HG03520 (cell line): ENCODE measurements at regions not wholly inside any gene's neighbourhood (a gene's known extent, or its start where the extent isn't known, plus 50 kb on each side); places are given as distances from the start of the nearest gene placed in this dataset.
A peak's percentile ranks its signal among the peaks of the same experiment; 100 is the strongest.

ENCODE experiments used
- ATAC-seq: cut with Tn5 transposase; IDR thresholded peaks from one replicate; pipeline ENCODE4 v1.9.1; 2021; ENCODE audit warnings: mild to moderate bottlenecking, moderate library complexity; ENCODE audit not compliant: unreplicated experiment

DNA sequence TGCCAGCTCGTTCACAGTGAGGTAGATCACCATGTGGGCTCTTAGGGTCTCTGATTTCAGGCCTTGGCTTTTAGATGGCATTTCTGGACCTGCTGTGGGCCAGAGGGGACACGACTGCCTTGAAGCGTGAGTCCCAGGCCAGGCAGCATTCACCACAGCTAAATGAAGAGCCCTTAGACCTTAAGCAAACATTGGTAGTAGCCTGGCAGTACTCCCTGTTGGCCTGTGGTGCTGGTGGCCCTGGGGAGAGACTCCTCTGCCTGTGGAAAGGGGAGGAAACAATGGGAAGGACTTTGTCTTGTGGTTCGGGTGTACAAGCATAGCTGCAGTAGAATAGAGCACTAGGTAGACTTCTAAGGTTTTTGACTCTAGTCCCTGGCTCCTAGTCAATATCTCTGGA is 456.0 kb upstream of the DCC start:
- ATAC-seq, result no peak

DNA sequence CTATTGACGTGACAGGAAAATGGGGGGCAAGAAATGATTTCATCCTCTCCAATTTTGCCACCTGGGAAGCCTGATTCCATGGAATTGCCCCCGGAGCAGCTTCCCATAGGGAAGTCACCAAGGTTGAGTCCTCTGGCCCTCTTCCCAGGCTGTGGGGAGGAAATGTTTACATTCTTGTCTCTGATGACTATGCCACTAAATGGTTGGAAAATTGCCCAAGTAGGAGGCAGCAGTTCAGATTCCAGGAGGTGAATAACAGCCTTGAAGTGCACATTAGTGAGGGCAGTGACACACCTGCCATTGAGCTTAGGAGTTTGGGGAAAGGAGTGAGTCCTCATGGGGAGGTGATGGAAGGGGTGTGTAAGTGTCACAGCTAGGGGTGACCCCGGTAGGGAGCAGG is 449.2 kb upstream of the DCC start:
- no peak for ATAC-seq

DNA sequence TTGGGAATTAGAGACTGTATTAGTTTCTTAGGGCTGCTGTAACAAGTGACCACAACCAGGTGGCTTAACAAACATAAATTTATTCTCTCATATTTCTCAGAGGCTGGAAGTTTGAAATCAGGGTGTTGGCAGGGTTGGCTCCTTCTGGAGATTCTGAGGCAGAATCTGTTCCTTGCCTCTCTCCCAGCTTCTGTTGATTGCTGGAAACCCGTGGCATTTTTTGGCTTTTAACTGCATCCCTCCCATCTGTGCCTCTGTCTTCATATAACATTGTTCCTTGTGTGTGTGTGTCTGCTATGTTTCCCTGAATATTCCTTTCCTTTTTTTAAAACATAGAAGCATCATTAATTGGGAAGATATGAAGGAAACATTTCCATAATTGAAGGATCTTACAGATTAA is 448.1 kb upstream of the DCC start:
- ATAC-seq, result no peak

DNA sequence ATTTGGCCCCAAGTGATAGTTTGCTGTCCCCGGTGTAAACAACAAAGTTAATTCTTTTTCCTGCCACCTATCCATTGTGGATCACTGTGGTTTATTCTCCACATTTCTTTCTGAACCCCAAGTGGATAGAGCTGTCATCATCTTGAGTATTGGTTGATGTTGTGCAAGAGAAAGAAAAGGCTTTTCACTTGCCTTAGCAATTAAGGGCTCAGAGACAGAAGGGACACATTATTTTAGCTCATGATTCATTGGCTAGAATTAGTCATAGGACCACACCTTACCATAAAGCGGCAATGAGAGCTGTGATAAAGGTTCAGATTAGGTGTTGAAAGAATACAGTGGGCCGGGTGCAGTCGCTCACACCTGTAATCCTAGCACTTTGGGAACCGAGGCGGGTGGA is 442.1 kb upstream of the DCC start:
- ATAC-seq, result no peak

DNA sequence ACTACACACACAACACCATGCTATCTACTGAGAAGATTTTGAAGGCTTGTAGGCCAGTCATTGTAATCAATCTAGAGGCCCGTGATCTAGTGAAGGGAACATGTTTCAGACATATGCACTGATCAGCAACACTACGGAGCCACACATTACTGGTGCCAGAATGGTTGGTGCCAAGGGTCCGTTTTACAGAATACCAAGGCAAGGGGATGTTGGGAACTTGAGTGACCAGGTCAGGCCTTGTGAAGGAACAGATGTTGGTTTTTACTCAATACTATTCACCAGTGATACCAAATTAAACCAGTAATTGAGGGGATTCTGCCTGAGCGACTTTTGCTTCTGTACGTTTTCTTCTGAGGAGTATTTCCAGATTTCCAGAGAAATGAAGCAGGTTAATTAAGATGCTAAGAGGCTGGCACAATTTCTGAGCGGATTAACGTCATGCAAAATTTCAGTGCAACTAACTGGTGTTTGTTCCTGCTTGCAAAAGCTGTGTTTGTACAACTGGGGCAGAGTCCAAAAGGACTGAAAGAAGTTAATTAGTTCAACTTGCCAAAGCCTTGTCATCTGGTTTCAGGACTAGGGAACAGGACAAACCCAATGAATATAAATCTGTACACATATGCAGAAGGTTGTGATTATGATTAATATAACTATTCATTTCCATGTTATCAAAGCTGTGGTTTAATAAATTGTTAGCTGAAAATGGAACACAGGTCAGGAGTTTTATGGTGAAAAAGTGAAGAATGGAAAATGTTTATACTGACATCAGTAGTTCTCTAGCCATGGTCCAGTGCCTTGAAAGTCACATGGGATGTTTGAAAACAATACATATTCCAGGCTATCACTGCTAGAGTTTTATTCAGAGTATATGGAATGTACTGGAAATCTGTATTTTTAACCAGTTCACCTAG is 432.1 kb upstream of the DCC start:
- no peak for ATAC-seq

DNA sequence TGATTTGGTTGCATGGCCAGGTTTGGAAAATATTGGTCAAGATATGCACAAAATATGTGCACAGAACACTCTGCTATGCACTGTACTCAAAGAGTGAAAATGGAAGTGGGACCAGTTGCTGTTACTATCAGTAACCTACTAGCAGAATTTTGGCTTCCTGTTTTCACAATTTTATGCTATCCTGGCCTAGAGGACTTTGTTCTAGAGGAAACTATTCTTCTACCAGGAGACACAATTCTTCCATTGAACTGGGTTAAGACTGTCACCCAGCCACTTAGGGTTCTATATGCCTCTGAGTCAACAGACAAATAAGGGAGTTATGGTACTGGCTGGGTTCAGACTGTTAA is 431.4 kb upstream of the DCC start:
- ATAC-seq, result no peak

DNA sequence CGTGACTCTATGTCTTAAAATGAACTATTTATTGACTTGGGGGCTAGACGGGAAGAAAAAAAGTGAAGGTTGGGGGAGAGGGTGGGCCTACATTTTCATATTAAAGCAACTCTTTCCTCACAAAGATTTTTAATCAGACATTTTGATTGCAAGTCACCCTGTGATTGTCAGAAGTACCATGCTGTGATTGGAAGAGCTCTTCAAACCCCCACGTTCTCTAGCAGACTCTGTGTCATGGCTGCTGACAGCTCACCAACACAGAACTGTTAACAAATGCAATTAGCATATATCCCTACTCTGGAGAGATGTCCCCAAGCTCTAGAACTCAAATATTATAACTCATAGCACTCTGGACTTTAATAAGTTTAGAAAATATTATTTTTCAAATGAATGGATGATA is 428.4 kb upstream of the DCC start:
- no peak for ATAC-seq

DNA sequence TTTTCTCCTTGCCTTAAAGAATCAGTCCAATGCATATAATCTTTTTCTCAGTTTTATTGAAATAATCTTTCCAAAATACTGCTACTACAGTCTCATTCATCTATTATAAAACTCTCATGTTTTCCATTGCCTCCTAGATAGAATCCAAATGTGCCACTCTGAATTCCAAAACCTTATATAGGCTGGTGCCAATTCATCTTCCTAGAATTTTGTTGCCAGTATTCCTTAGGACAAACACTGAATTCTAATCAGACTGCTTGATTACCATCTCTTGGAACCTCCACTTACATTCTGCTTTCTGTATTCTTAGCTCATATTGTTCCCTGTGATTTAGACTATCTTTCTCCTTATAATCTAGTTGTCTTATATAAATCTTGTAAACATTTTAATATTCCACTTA is 427.6 kb upstream of the DCC start:
- ATAC-seq, result no peak

DNA sequence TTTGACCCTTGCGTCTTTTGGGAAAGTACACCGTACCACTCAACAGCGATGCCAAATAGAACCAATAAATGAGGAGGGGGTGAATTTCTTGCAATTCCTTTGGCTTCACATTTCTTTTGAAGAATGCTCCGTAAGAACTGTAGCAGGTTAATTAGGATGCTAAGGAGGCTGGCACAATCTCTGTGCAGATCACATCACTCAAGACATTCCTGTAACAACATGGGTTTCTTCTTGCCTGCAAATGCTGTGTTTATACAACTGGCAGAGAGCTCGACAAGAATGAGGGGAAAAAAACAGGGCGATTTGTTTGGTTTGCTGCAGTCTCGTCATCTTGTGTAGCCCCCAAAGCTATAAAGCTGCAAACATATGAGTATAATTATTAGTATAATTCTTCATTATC is 424.8 kb upstream of the DCC start:
- no peak for ATAC-seq

DNA sequence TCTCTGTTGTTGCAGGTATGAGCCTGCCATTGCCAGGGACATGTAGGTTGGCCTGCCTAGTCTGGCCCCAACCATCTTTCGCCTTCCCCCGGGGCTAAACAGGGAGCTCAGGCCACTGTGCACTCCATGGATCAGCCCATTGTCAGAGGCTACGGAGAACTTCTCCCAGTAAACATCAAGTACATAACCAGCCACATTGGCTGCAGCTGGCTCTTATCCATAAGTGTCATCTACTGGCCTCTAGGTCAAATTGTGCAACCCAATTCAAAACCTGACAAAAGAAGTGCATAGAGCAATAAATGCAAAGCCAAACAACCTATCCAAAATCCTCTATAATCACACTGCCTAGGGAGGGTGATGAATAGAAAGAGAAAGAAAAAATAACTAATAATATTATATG is 418.1 kb upstream of the DCC start:
- no peak for ATAC-seq

DNA sequence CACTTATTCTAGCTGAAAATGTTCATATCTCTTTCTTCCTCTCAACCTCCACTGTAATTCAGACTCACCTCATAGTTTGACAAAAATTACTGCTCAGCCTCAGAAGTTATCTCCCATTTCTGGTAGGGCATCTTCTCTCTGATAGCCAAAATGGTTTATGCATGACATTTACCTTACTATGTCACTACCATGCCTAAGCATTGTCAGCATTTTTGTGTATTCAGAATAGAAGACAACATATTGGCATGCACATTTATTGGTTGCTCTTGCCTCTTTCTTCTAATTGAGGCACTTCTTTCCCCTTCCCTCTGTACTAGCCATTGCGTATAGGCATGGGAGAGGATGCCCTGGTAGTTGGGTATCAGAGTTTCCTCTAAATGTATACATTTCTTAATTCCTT is 406.1 kb upstream of the DCC start:
- no peak for ATAC-seq

DNA sequence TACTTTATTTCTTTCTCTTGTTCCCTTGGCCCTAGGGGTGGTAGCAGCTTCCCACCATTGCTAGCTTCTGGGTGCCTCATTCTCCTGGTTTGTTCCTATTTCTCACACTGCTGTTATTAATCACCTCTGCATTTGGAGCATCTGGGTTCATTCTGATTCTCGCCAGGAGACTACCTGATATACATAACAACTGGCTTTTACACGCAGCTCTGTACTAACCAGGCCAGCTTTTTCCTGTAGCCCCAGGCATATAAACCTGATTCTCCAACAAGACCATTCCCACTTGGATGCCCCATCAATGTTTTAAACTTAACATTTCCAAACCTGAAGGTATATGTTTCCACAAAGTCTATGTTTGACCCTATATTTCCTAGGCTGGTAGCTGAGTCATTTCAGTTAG is 403.9 kb upstream of the DCC start:
- ATAC-seq, result no peak

DNA sequence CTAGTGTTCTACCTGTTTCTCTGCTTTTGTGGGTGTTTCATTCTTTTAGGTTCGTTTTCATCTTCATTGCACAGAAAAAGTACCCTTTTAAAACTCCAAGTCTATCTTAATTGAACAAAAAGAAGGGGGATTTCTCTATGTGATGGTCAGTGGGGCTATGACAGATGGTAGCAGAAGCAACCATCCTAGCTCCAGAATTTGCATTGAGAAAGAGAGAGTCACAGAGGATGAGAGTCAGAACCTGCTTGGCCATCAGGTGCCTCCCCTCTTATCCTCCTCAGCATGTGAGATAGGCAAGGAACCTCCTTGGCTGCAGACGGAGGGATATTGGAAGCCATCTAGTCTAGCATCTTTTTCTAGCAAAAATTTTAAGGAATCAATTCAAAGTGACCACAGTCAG is 398.0 kb upstream of the DCC start:
- no peak for ATAC-seq

DNA sequence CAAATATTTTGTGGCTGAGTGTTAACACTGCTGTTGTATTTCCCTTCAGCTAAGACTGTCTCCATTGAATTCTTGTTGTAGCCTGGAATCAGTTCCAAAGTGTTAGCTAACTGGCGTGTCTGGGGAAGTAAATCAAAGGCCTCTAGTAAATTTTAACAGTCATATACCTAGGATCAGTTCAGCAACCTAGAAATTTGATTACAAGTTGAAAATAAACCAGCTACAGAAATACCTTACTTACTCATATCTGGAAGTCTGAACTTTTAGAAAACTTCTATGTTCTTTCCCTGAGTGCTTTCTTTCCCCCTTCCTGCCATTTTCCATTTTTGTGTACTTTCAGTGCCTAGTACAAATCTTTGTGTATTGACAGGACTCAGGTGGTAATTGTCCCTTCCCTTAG is 396.7 kb upstream of the DCC start:
- ATAC-seq, result no peak

DNA sequence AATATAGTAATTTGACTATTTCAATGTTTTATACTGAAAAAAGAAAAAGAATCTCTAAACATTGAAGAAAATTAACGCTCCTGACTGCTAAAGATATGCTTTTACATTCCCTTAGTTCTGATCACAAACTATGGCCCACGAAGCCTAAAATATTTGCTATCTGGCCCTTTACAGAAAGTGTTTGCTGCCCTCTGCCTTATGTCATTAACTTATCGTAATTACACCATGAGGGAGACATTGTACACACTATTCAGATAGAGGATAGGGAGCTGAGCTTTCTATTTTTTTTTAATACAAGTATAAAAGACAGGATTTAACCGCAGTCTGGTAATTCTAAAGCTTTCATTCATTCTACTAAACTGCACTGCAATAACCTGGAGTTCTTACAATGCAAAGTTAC is 393.1 kb upstream of the DCC start:
- no peak for ATAC-seq

DNA sequence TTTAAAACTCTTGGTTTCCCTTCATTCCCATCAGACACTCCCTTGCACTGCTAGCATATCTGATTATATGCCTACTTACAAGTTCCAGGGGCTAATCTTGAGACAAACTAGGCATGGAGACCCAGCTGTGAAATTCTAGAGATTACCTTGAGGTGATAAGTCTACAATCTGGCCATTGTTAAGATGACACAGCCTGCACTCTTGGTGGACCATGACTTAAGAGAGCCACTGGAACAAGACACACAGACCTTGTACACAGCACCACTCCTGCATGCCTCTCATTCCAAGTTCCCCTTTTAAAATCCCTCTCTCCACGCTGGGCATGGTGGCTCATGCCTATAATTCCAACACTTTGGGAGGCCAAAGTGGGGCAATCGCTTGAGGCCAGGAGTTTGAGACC is 387.2 kb upstream of the DCC start:
- ATAC-seq, result no peak

DNA sequence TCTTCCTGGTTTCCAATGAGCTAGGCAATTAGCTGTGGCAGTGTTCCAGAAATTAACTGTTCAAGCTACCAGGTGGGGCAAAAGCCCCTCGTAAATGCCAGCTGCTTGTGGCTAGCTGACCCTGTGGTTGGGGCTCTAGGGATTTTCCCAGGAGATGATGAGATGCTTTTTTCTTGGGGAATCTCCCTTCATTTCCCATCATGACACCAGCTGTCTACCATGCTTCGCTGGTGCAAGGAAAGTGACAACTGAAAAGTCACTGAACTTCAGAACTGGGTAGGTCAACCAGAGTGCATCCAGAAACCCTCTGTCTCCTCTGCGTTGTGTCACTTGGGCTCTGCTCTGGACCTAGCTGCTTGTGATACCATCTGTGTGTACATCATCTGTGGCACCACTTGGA is 386.5 kb upstream of the DCC start:
- peak; percentile 75 for ATAC-seq

DNA sequence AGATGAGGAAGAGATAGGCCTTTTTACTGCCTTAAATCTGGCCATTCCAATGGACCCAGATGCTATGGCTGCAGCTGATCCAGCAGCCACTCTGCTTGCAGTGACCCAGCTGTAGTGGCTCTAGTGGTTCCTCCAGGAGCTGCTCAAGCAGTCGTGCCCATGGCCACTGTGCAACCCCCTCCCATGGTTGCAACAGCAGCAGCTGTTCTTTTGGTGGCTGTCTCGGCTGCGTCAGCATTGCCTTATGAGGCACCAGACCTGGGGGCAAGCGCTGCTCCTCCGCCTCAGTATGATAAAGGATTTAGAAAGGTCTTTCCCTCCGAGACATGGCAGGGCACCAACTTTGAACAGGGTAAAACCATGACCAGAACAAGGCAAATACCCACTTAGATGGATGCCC is 384.9 kb upstream of the DCC start:
- ATAC-seq, result no peak

DNA sequence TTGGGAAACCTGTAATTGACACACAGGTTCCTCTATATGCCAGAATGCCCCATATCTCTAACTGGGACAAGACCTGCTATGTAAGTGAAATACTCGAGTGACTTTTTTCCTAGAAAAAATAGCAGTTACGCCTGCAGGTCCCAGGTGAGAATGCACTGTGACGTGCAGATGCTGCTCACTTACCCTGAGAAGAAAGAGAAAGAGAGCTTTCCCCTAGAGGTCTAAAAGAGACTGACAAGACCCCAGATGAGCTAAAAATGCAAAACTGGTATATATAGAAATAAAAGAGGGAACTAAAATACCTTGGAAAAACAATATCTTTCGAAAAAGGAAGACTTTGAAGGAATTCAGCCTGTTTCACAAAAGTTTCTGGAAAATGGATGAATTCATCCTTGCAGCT is 383.0 kb upstream of the DCC start:
- ATAC-seq, result no peak

DNA sequence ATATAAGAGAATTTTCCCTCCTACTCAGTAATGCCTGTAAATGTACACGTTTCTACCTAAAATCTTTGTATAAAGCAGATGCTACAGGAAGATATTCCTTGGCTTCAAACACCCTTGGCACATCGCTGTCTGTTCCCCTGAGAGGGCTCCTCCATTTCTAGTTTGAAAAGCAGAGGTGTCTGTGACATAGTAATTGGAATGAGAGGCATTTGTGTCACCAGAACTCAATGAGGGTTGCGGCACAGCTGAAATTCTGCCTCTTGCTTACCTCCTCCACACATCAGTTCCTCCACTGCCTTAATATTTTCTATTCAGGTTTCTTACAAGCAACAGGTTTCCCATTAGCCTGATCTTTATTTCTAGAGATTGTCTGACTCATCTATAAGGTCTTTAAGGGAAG is 359.9 kb upstream of the DCC start:
- ATAC-seq, result no peak

DNA sequence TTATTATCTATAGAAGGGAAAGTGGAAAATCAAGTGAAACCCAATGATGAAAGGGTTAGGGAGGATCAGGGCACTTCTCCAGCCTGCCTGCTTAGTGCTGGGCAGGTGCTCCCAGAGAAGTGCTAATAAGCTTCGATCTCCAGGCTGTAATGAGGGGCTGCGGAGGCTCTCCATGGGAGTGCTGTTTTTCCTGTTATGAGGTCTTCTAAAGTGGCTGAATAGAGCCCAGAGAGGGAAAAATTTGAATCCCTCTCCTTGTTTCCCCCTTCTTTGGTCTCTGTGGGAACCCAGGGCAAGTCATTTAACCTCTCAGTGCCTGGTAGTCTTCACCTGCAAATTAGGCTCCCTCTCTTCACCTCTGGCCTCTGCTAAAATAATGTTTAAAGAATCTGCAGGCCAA is 351.7 kb upstream of the DCC start:
- ATAC-seq, result no peak

DNA sequence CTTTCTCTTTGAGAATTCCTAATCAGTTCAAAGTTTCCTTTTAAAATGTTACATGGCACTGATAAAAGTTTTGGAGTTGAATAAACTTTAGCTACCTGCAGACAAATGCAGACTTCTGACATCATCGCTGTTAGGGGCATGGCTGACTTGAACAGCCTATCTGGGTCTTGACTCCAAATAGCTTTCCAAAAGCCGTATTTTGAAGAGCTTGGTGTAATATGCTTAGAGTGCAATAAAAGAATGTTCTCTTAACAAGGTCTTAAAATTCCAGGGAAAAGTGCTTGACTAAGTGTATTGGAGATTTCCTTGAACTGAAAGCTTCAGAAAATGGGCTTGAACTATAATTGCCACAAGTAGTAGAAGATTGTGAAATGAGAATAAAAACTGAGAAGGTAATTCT is 342.9 kb upstream of the DCC start:
- no peak for ATAC-seq

DNA sequence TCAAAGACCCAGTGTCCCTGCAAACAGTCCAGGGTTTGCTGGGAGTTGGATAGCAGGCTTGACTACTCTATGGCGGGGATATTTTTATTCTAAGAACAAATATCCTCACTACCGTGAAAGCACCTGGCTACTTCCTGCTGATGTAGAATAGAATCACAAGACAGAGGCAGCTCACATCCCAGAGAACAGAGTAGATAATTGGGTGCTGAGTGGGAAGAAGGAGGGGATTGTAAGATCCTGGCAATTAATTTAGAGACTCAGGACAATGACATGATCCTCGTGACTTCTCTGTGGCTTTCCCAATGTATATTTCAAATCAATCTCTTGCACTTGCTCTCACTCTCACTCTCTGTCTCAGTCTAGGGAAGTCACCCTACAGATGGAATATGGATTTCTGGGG is 341.9 kb upstream of the DCC start:
- no peak for ATAC-seq
